ENCODE measurements at regions not wholly inside any gene's neighbourhood (a gene's known extent, or its start where the extent isn't known, plus 50 kb on each side); places are given as distances from the start of the nearest gene placed in this dataset.

DNA sequence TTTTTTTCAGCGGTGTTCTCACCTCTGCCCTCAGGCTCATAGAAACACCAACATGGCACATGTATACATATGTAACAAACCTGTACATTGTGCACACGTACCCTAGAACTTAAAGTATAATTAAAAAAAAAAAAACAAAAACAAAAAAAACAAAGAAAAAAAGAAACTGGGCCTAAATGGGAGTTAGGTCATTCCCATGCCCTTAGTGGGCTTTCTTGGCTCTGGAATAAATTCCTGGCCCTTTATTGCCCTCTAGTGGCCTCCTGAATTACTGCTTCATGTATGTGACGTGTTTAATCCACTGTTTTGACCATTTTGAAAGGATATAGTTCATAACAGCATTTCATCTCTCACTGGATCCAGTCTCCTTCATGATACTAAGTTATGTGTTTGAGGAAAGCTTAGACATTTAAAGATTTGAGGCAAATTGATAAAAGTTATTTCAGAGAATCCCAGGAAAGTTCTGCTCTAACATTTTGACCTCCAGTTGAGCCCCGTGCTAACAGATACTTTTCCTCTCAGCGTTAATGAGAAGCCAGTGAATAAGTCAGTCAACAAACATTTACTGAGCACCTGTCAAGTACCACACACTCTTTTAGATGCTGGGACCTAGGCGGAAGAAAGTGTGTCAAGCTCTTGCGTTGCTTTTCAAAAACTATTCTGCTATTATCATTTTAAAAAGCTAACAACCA lies 54.7 kb upstream of the SYPL1 start:
- no peak for DNase-seq (ENCODE audit: low read depth)

GRCh38 chr7:106165337-106165736 lies 53.2 kb upstream of the SYPL1 start:
- no peak for DNase-seq (ENCODE audit: low read depth)

DNA sequence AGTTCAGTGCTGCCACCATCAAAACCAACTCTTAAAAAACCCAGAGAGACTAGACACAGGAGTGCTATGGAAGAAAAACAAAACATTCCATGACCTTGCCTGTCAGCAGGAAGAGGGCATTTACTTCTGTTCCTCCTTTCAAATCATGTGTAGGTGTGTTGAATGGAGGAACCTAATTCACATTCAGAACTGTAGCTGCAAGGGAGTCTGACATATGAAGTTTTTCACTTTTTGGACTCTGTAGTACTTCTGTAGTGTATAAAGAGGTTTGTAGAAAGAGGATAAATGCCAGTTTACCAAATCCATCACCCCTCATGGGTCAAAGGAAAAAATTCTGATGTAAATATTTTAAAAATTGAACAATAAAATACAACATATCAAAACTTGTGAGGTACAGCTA lies 51.1 kb upstream of the SYPL1 start:
- no peak for DNase-seq (ENCODE audit: low read depth)

Data from stimulated activated CD8-positive, alpha-beta memory T cell treated with anti-CD3 and anti-CD28 coated beads, Interleukin-7, amount 100 ng/mL, for 24 hours (primary cell).